Astrocyte (in vitro differentiated cells and primary cell): ENCODE measurements at regions not wholly inside any gene's neighbourhood (a gene's known extent, or its start where the extent isn't known, plus 50 kb on each side); places are given as distances from the start of the nearest gene placed in this dataset.

Experiments
- DNase-seq: peaks from one replicate; pipeline ENCODE4 v3.0.0-alpha.2; 2010; ENCODE audit warnings: low read depth
- FAIRE-seq: peaks from 2 replicates; lab custom pipeline; 2011; peaks lifted over from hg19 to GRCh38; lab: Jason Lieb, UNC
- H2AFZ ChIP-seq: 2 replicates; pipeline ENCODE4 v1.6.0; 2012; ENCODE audit warnings: low read depth, low read length, inconsistent platforms
- H3K27ac ChIP-seq: 2 replicates; pipeline ENCODE4 v1.5.1; 2011; ENCODE audit warnings: low read depth, low read length, inconsistent platforms
- H3K27me3 ChIP-seq: 2 replicates; pipeline ENCODE4 v1.6.0; 2011; ENCODE audit warnings: low read length, inconsistent platforms; ENCODE audit not compliant: insufficient read depth
- H3K36me3 ChIP-seq: 2 replicates; pipeline ENCODE4 v1.5.1; 2011; ENCODE audit warnings: low read length, inconsistent platforms; ENCODE audit not compliant: insufficient read depth
- H3K4me1 ChIP-seq: 2 replicates; pipeline ENCODE4 v1.5.1; 2011; ENCODE audit warnings: low read length, inconsistent platforms; ENCODE audit not compliant: insufficient read depth
- H3K4me2 ChIP-seq: 2 replicates; pipeline ENCODE4 v1.6.0; 2012; ENCODE audit warnings: low read length, inconsistent platforms
- H3K4me3 ChIP-seq: 2 replicates; pipeline ENCODE4 v1.5.1; 2011; ENCODE audit warnings: low read depth, mild to moderate bottlenecking, low read length, inconsistent platforms; ENCODE audit not compliant: insufficient read depth
- H3K79me2 ChIP-seq: 2 replicates; pipeline ENCODE4 v1.6.0; 2012; ENCODE audit warnings: mild to moderate bottlenecking, low read length, inconsistent platforms; ENCODE audit not compliant: insufficient read depth
- H3K9ac ChIP-seq: 2 replicates; pipeline ENCODE4 v1.6.0; 2012; ENCODE audit warnings: mild to moderate bottlenecking, low read length, inconsistent platforms
- H3K9me3 ChIP-seq: 2 replicates; pipeline ENCODE4 v1.5.1; 2012; ENCODE audit warnings: low read depth, mild to moderate bottlenecking, low read length, inconsistent platforms; ENCODE audit not compliant: insufficient read depth
- H4K20me1 ChIP-seq: 2 replicates; pipeline ENCODE4 v1.6.0; 2012; ENCODE audit warnings: low read length, inconsistent platforms; ENCODE audit not compliant: insufficient read depth
- H3K27ac Mint-ChIP-seq: one replicate; pipeline ENCODE4 v1.8.0; 2021; ENCODE audit warnings: mild to moderate bottlenecking, mixed read lengths; ENCODE audit not compliant: unreplicated experiment
- H3K27me3 Mint-ChIP-seq: one replicate; pipeline ENCODE4 v1.8.0; 2021; ENCODE audit warnings: low read depth, mixed read lengths; ENCODE audit not compliant: unreplicated experiment
- H3K36me3 Mint-ChIP-seq: one replicate; pipeline ENCODE4 v1.8.0; 2021; ENCODE audit warnings: low read depth, mixed read lengths; ENCODE audit not compliant: unreplicated experiment
- H3K4me1 Mint-ChIP-seq: one replicate; pipeline ENCODE4 v1.8.0; 2021; ENCODE audit warnings: low read depth, mixed read lengths; ENCODE audit not compliant: unreplicated experiment
- H3K4me3 Mint-ChIP-seq: one replicate; pipeline ENCODE4 v1.8.0; 2021; ENCODE audit warnings: mild to moderate bottlenecking, moderate library complexity, mixed read lengths; ENCODE audit not compliant: unreplicated experiment
- H3K9me3 Mint-ChIP-seq: one replicate; pipeline ENCODE4 v1.8.0; 2021; ENCODE audit warnings: mild to moderate bottlenecking, mixed read lengths; ENCODE audit not compliant: unreplicated experiment
- CTCF ChIP-seq: IDR thresholded peaks from 2 replicates; pipeline ENCODE4 v1.5.1; 2011; ENCODE audit warnings: low read depth, mild to moderate bottlenecking, inconsistent platforms, low read length, moderate library complexity; ENCODE audit not compliant: insufficient read depth
- EZH2 ChIP-seq: IDR thresholded peaks from 2 replicates; pipeline ENCODE4 v1.6.1; 2012; ENCODE audit warnings: mild to moderate bottlenecking, low read length, inconsistent platforms; ENCODE audit not compliant: insufficient read depth

GRCh38 chr5:23727271-23727670 is 219.9 kb downstream of the PRDM9 start:
- H3K4me2 ChIP-seq: no peak overlapping the region
- H3K9ac ChIP-seq: no peak overlapping the region
- H3K4me3 ChIP-seq: no peak overlapping the region
- H3K79me2 ChIP-seq: no peaks in the 10 kb centered on the region
- no peaks in the 10 kb centered on the region for H4K20me1 ChIP-seq
- FAIRE-seq (no peak), DNase-seq (no peak)
- no peaks in the 10 kb centered on the region for H3K4me1 ChIP-seq
- no peaks in the 10 kb centered on the region for H3K9me3 ChIP-seq
- Mint-ChIP-seq H3K4me3 (no peak overlapping the region), H3K27me3 (no peaks in the 10 kb centered on the region), H3K36me3 (no peaks in the 10 kb centered on the region), H3K4me1 (no peaks in the 10 kb centered on the region), H3K9me3 (no peaks in the 10 kb centered on the region), H3K27ac (no peak overlapping the region)
- no peaks in the 10 kb centered on the region for H3K27me3 ChIP-seq
- H3K27ac ChIP-seq: no peak overlapping the region
- H3K36me3 ChIP-seq: no peaks in the 10 kb centered on the region
- H2AFZ ChIP-seq: no peak overlapping the region
- no peak for TF ChIP-seq EZH2
- TF ChIP-seq CTCF: no peak

DNA sequence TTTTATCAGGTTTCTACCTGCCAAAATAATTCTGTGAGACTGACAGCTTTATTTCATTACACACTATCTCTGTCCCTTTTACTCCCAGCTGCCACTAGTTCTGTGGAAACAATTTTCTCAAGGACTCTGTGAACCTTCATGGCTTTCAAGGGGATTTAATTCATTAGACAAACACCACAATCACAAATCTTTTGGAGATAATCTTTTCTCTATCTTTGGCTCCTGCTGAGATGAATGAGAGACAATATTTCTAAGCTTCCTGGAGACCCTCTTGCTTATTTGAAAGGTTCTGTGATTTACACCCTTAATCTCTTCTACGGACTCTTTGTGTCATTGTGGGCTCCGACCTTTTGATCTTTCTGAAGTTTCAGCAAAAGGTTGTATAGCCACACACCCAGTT is 222.6 kb downstream of the PRDM9 start:
- Histone ChIP-seq H2AFZ (no peak overlapping the region), H3K79me2 (no peaks in the 10 kb centered on the region), H3K9ac (no peak overlapping the region), H3K4me1 (no peaks in the 10 kb centered on the region), H3K36me3 (no peaks in the 10 kb centered on the region), H3K4me3 (no peak overlapping the region), H3K4me2 (no peak overlapping the region), H3K9me3 (no peaks in the 10 kb centered on the region), H4K20me1 (no peaks in the 10 kb centered on the region), H3K27me3 (no peaks in the 10 kb centered on the region), H3K27ac (no peak overlapping the region)
- FAIRE-seq: no peak
- TF ChIP-seq CTCF (no peak), EZH2 (no peak)
- H3K27ac Mint-ChIP-seq: no peak overlapping the region
- no peaks in the 10 kb centered on the region for H3K4me1 Mint-ChIP-seq
- H3K36me3 Mint-ChIP-seq: no peaks in the 10 kb centered on the region
- peaks cover 2% of the 10 kb centered on the region for H3K9me3 Mint-ChIP-seq
- H3K4me3 Mint-ChIP-seq: no peak overlapping the region
- H3K27me3 Mint-ChIP-seq: no peaks in the 10 kb centered on the region
- DNase-seq: no peak

DNA sequence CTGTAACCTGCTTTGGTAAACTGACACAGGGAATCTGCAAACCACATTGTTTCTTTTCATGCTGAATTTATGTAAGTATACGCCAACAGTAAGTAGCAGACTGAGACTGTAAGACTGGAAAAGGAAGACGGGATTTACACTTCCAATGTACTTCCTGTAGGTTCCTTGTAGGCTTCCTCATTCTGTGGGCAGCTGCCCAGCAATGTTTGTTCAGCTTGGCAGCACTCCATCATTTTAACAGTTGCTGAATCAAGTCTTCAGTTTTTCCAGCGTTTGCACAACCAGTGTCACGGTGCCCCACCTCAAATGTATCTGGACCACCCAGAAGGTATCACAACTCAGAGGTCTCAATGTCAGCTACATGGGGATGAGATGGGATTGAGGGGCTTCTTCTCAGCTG is 232.6 kb downstream of the PRDM9 start:
- no peak overlapping the region for H3K4me3 Mint-ChIP-seq
- no peak for TF ChIP-seq CTCF
- TF ChIP-seq EZH2: no peak
- peaks cover 4% of the 10 kb centered on the region for H3K9me3 ChIP-seq
- H3K4me2 ChIP-seq: no peak overlapping the region
- H3K27me3 ChIP-seq: no peaks in the 10 kb centered on the region
- H3K27me3 Mint-ChIP-seq: no peaks in the 10 kb centered on the region
- H2AFZ ChIP-seq: no peak overlapping the region
- no peak overlapping the region for H3K27ac Mint-ChIP-seq
- no peaks in the 10 kb centered on the region for H3K4me1 ChIP-seq
- no peaks in the 10 kb centered on the region for H3K36me3 Mint-ChIP-seq
- H4K20me1 ChIP-seq: no peaks in the 10 kb centered on the region
- FAIRE-seq (no peak), DNase-seq (no peak)
- H3K36me3 ChIP-seq: no peaks in the 10 kb centered on the region
- no peak overlapping the region for H3K9ac ChIP-seq
- no peaks in the 10 kb centered on the region for H3K9me3 Mint-ChIP-seq
- no peak overlapping the region for H3K4me3 ChIP-seq
- no peak overlapping the region for H3K27ac ChIP-seq
- no peaks in the 10 kb centered on the region for H3K79me2 ChIP-seq
- H3K4me1 Mint-ChIP-seq: no peaks in the 10 kb centered on the region
